DMS 273 treated with DMSO at 0.1 percent for 48 hours (cell line): ENCODE measurements at regions not wholly inside any gene's neighbourhood (a gene's known extent, or its start where the extent isn't known, plus 50 kb on each side); places are given as distances from the start of the nearest gene placed in this dataset.
A peak's percentile ranks its signal among the peaks of the same experiment; 100 is the strongest.
"Not testable (repeated sequence)": the region's sequence is repeated elsewhere in the genome, so short reads cannot be mapped to it uniquely, and the experiment has no call there.

Experiments
- DNase-seq: peaks from one replicate; lab custom pipeline; 2025; lab: John Stamatoyannopoulos, UW

GRCh38 chr6:103893141-103893581, 966.6 kb downstream of the HACE1 start:
- DNase-seq, result peak; percentile 17

GRCh38 chr6:103886951-103887350, 972.8 kb downstream of the HACE1 start:
- no peak for DNase-seq

- no peak for DNase-seq
Measured at GRCh38 chr6:103885446-103885845, 974.3 kb downstream of the HACE1 start.

GRCh38 chr6:103879800-103880199, 979.9 kb downstream of the HACE1 start:
- no peak for DNase-seq

- DNase-seq, result no peak
Measured at GRCh38 chr6:103875221-103875620, 984.5 kb downstream of the HACE1 start.

GRCh38 chr6:103874575-103874974, 985.1 kb downstream of the HACE1 start:
- no peak for DNase-seq

GRCh38 chr6:103872678-103873077, 987.0 kb downstream of the HACE1 start:
- DNase-seq, result no peak

- DNase-seq, result peak; percentile 39
Measured at GRCh38 chr6:103872233-103872632, 987.5 kb downstream of the HACE1 start.

- no peak for DNase-seq
Measured at GRCh38 chr6:103870970-103871369, 988.7 kb downstream of the HACE1 start.

GRCh38 chr6:103862297-103862696, 997.4 kb downstream of the HACE1 start:
- no peak for DNase-seq

- DNase-seq, result no peak
Measured at GRCh38 chr6:103858003-103858402, 1001.7 kb downstream of the HACE1 start.

GRCh38 chr6:103855750-103856149, 1004.0 kb downstream of the HACE1 start:
- DNase-seq, result no peak

GRCh38 chr6:103854059-103854458, 1005.7 kb downstream of the HACE1 start:
- no peak for DNase-seq

GRCh38 chr6:103838457-103838856, 1021.3 kb downstream of the HACE1 start:
- no peak for DNase-seq

- DNase-seq, result no peak
Measured at GRCh38 chr6:103826209-103826608, 1033.5 kb downstream of the HACE1 start.

- DNase-seq, result no peak
Measured at GRCh38 chr6:103820148-103820547, 1039.6 kb downstream of the HACE1 start.

GRCh38 chr6:103819509-103819908, 1040.2 kb downstream of the HACE1 start:
- DNase-seq, result no peak

- no peak for DNase-seq
Measured at GRCh38 chr6:103812970-103813369, 1046.7 kb downstream of the HACE1 start.

GRCh38 chr6:103801901-103802479, 1057.7 kb downstream of the HACE1 start:
- DNase-seq, result not testable (repeated sequence)

- no peak for DNase-seq
Measured at GRCh38 chr6:103799971-103800670, 1059.6 kb downstream of the HACE1 start.

- no peak for DNase-seq
Measured at GRCh38 chr6:103798166-103798565, 1061.6 kb downstream of the HACE1 start.

GRCh38 chr6:103797738-103798137, 1062.0 kb downstream of the HACE1 start:
- DNase-seq, result no peak

GRCh38 chr6:103791458-103791857, 1068.3 kb downstream of the HACE1 start:
- DNase-seq, result no peak

GRCh38 chr6:103784117-103784516, 1075.6 kb downstream of the HACE1 start:
- DNase-seq, result no peak
